ENCODE measurements at regions not wholly inside any gene's neighbourhood (a gene's known extent, or its start where the extent isn't known, plus 50 kb on each side); places are given as distances from the start of the nearest gene placed in this dataset.

DNA sequence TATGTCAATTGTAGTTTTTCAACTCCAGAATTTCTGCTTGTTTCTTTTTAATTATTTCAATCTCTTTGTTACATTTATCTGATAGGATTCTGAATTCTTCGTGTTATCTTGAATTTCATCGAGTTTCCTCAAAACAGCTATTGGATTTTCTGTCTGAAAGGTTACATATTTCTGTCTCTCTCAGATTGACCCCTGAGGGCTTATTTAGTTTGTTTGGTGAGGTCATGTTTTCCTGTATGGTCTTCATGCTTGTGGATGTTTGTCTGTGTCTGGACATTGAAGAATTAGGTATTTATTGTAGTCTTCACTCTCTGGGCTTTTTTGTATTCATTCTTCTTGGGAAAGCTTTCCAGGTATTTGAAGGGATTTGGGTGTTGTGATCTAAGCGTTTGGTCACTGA, 85.6 kb downstream of the SNAPC1 start:
- DNase-seq (ENCODE audit: low read depth): no peak

DNA sequence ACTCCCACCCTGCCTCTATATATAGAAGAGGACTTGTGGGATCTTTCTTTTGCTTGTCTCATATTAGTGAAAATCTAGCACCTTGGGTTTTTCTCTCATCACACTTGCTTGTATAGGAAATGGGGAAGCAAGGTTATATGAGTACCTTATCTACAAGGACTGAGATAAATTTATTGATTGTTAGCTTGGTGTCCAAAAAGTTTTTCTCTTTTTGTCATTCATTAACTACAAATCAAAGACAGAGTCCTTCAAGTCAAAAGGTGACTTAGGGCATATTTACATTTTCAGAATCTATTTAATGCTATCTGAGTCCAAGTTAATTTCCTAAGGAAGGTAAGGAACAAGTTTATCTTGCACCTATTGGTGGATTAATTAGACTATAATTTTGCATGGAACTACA, 92.7 kb downstream of the SNAPC1 start:
- no peak for DNase-seq (ENCODE audit: low read depth)

DNA sequence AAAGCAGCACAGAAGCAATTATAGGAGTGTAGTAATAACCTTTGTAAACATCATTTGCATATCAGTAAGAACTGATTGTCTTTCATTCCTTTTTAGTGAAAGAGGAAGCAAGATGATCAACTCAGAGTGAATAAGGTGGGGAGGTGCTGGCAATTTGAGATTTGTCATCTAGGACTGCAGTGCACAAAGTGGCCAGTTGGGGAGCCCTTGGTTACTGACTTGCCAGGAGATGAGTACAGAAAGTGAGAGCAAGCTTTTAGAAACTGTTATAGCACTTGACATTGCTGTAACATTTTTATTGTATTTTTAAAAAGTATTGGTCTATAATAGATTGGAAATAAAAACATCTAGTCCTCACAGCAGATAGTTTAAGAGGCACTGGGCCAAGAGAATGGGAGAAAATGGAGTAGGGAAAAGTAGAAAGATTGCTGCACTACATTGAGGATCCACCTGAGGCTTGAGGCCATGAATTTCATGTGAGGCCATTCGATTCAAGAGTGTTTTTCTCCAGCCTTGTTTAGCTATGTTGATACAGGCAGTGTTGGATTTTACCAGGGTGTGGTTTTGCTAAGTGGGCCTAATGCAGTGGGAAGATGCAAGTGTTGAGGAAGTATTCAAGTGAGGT, 98.2 kb downstream of the SNAPC1 start:
- peak; percentile 15 for DNase-seq (ENCODE audit: low read depth)

DNA sequence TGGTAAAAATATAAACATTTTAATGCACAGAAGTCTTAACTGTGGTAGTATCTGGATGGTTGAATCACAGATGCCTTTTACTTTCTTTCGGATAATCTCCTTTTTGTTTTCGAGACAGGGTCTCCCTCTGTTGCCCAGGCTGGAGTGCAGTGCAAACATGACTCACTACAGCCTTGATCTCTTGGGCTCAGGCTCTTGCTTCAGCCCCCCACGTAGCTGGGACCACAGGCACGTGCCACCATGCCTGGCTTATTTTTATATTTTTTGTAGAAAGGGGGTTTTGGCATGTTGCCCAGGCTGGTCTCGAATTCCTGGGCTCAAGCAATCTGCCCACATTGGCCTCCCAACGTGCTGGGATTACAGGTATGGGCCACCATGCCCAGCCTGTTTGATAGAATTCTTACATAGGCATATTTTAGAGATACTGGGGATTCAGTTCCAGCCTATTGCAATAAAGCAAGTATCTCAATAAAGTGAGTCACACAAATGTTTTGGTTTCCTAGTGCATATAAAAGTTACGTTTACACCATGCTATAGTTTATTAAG, 99.2 kb downstream of the SNAPC1 start:
- DNase-seq (ENCODE audit: low read depth): no peak

DNA sequence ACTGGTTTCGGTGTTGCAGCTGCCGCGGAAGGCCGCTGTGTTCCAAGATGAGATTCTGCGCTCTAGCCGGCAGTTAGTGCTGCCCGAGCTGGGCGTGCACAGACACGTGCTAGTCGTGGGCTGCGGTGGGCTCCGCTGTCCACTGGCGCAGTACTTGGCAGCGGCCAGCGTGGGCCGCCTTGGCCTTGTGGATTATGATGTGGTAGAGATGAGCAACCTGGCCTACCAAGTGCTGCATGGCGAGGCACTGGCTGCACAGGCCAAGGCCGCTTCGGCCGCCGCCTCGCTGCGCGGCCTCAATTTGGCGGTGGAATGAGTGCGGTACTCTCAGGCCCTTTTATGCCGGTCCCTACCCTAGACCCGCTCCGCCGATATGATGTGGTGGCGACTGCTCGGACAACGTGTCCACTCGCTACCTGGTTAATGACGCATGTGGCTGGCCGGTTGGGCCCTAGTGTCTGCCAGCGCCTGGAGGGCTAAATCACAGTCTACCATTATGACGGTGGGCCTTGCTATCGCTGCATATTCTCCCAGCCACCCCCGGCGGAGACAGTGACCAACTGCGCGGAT, 102.2 kb downstream of the SNAPC1 start:
- DNase-seq (ENCODE audit: low read depth): no peak

DNA sequence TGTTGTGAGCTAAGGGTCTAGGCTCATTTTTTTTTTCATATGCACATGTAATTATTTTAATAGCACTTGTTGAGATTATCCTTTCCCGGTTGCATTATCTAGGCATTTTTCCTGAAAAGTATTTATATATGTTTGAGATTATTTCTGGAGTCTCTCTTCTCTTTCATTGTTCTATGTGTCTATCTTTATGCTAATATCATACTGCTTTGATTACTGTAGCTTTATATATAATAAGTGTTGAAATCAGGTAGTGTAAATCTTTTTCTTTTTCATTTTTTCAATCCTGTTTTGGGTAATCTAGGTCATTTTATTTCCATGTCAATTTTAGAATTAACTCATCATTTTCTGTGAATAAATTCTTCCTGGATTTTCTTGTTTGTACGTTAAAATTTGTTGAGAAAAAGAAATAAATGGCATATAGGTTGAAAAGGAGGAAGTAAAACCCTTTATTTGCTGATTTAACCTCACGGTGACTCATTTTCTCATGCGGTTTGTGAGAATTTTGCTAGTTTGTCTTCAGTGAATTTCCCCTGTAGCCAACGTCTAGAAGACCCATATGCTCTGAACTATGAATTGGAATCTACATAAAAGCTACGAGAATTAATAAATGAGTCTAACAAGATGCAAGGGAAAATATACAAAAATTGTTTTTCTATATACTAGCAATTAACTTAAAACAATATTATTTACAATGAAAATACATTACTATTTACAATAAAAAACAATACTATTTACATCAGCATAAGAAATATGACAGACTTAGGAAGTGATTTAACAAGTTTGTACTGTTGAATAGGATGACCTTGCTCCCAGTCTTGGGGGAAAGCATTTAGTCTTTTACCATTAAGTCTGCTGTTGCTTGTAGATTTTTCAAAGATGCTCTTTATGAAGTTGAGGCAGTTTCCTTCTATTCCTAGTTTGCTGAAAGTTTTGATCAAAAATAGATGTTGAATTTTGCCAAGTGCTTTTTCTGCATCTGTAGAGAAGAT, 105.0 kb downstream of the SNAPC1 start:
- DNase-seq (ENCODE audit: low read depth): no peak

DNA sequence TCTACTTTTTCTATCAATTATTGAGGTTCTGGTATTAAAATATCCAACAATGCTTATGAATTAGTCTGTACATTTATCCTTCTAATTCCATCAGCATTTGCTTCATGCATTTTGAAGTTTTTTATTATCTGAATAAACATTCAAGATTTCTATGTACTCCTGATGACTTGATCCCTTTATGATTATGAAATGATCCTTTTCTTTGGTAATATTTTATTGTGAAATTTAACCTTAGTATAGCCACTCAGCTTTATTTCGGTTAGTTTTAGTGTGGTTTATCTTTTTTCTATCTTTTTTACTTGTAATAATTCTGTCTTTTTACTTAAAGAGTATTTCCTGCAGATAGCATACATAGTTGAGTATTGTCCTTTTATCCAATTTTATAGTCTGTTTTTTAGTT, 106.6 kb downstream of the SNAPC1 start:
- no peak for DNase-seq (ENCODE audit: low read depth)

DNA sequence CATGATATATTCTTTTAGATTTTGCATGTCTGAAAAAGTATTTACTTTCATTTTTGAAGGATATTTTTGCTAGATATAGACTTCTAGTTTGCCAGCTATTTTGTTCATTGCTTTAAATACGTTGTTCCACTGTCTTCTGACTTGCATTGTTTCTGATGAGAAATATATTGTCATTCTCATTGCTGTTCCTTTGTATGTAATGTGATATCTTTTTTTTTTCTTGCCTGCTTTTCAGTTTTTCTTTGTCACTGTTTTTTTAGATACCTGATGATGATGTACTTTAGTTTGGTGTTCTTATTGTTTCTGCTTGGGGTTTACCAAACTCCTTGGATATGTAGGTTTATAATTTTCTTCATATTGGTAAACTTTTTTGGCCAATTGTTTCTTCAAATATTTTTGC, 107.9 kb downstream of the SNAPC1 start:
- DNase-seq (ENCODE audit: low read depth): no peak

DNA sequence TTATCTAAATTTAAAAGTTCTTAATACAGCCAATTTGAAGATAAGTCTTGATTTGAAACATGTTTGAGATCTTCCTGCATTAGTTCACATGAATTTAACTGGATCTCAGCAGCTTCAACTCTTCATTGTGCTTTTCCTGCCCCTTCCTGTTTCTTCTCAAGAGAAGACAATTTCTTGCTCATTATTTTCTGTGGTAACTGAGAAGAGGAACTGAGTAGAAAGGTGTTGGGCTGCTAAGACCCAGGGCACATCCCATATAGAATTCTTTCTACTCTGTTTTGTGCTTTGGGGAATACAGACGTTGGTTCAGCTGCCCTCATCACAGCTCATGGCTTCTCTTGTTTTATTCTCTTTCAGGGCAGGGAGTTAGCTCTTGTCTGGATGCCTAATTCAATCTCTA, 110.2 kb downstream of the SNAPC1 start:
- no peak for DNase-seq (ENCODE audit: low read depth)

DNA sequence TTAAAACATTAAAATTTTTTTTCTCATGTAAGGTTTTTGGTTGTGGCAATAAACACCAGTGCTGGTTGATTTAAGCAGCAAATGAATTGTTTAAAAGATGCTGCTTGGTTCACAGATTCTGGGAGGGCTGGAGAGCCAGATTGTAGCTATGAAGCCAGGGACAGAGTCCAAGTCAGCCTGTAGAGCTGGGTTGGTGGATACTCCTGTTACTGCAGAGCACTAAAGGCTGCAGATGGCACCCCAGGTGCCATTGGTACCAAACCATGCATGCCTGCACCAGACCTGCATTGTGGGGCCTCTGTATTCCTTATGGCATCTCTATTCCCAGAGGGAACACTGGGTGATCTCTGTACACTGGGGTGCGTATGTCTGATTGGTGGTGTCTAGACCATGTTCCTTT, 113.3 kb downstream of the SNAPC1 start:
- DNase-seq (ENCODE audit: low read depth): no peak

DNA sequence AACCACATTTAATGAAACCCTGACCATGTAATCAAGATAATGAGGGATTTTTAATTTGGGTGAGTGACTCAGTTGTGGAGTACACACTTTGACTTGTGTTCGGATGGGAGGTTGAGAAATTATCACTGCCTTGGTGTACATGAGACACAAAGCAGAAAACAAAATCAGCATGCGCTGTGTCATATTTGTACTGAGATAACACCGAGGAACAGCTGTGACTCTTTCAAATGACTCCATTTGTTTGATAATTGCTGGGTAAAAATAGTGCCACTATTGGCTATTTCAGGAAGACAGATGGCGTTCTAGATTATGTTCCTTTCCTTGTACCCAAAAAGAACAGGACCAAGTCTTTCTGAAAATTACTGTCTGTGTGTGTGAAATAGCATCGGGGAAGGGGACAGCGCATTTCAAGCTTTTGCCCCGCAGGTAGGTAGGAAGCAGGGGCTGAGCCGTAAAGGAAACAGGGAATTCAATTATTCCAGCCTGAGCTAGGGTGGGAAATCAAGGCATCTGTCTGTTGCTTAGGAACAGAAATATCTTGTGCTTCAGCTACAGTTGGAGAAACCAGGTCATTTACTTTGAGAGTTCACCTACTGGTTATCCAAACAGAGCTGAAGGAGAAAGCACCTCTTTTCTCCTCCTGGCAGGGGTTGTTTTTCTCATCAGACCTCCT, 114.3 kb downstream of the SNAPC1 start:
- DNase-seq (ENCODE audit: low read depth): no peak

DNA sequence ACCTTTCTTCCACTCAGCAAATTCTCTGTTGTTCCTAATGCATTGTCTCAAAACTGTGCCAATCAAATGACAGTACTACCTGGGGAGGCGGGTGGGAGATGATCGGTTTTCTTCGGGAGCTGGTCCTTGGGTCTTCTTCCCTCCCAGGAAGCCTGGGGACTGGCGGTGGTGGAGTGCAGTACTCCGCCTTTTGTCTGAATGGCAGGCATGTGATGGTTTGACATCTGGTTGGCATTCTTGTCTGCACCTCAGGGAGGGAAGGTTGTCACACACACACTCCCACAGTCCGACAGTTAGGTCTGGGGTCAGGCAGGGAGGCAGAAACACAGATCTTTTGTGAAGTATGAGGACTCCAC, 114.8 kb downstream of the SNAPC1 start:
- DNase-seq (ENCODE audit: low read depth): no peak

DNA sequence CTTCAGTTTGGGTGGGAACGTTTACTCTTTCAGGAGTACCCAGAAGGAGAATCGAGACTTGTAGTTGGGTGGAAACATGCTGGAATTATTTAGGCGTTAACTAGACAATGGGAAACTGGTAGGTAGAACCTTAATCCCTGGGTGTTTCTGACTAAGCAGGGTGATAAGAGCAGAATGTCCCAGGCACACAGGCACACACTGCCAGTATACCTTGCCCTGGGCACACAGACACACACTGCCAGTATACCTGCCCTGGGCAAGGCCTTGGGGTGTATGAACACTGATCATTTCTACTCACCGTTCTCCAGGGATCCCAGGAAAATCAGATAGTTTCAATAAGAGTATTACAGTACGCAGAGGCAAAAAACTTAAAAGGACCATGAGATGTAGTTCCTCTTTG, 115.5 kb downstream of the SNAPC1 start:
- no peak for DNase-seq (ENCODE audit: low read depth)

DNA sequence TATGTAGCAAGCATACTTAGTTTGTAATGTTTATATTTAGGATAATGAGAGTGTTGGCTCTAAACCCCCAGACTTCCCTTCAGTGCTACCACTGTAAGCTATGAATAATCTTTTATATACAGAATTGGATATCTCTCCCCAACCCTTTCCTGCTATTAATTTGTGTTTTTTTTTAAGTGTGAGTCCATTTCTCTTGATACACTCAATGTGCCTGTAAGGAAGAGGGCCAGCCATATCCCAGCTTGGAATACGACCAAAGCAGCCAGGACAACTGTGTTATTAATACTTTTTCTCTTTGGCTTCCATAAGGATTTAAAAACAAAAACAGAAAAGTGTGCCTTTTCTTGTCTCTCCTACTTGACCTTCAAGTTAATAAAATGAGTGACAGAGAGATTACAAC, 116.7 kb downstream of the SNAPC1 start:
- DNase-seq (ENCODE audit: low read depth): no peak

DNA sequence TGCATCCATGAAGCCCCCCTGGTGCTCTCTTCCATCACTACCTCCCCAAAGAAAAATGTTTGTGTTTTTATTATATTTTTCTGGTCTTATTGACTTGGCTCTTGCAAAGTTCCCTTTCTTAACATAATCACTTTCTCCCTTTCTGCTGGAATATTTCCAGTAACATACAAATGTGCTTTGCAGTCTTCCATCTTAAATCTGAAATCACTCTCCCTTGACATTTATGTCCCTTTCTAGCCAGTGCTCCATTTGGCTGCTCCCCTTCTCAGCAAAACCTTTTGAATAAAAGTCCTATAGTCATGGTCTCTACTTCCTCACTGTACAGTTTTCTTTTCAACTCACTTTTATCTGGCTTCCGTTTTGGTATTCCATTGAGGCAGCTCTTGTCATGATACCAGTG, 118.8 kb downstream of the SNAPC1 start:
- DNase-seq (ENCODE audit: low read depth): no peak

DNA sequence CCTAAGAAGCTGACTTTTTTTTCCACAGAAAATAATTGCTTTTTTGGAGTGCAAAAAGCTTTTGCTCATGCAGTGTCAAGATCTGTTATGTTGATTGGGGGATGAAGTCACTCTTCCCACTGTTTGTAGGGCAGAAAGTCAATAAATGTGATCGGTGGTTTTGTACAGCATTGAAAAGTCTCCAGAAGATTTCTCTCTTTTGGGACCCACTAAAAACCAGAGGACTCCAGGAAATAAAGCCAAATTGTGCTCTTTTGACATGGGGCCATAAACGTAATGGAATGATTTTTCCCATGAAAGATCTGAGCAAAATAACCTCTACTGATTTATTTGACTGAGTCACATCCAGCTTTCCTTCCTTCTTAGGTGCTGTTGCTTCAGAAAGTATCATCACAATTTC, 122.5 kb downstream of the SNAPC1 start:
- no peak for DNase-seq (ENCODE audit: low read depth)

DNA sequence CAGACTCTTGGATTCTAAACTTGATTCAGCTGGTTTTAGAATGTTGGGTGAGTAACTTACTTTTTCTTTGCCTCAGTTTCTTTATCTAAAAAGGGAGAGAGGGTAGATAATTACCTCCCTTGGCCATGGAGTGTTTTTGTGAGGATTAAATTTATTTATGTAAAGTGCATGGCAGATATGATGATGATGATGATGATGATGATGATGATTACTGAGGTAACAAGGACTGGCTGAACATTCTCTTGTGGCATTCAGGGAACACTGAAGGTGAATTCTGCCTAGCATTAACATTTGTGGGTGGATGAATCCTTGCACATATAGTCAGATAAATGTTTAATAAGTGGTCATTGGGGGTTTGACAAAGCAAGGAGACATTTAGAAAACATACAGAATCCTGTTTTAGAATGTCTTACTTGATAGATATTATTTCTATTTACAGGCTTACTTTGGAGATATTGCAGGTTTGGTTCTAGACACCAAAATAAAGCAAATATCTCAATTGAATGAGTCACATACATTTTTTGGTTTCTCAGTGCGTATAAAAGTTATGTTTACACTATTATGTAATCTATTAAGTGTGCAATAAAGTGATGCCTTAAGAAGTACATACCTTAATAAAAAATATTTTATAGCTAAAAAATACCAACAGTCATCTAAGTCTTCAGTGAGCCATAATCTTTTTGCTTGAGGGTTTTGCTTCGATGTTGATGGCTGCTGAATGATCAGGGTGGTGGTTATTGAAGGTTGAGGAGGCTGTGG, 123.2 kb downstream of the SNAPC1 start:
- DNase-seq (ENCODE audit: low read depth): no peak

DNA sequence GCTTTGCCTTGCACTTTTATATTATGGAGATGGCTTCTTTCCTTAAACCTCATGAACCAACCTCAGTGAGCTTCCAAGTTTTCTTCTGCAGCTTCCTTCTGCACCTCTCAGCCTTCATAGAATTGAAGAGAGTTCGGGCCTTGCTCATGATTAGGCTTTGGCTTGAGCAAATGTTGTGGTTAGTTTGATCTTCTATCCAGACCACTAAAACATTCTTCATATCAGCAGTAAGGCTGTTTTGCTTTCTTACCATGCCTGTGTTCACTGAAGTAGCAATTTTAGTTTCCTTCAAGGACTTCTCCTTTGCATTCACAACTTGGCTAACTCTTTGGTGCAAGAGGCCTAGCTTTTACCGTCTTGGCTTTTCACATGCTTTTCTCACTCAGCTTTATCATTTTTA, 125.4 kb downstream of the SNAPC1 start:
- DNase-seq (ENCODE audit: low read depth): no peak

DNA sequence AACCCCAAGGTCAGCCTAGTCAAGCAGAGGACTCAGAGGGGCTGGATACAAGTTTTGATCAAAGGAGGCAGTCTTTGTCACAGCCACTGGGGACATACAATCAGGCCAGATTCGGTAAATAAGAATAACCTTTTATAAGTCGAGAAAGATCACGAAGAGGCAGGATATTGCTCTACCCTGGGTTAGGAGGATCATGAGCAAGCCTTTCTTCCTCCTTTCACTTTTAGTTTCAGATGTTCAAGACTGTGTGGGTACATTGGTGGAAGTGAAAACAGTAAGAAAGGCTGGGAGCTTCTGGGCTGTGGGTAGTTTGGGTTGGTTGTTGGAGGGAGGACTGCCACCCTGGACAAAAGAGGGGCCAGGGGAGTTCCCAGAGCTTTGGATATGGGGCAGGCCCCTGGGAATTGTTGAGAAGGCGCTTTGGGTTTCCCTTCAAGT, 127.7 kb downstream of the SNAPC1 start:
- no peak for DNase-seq (ENCODE audit: low read depth)

DNA sequence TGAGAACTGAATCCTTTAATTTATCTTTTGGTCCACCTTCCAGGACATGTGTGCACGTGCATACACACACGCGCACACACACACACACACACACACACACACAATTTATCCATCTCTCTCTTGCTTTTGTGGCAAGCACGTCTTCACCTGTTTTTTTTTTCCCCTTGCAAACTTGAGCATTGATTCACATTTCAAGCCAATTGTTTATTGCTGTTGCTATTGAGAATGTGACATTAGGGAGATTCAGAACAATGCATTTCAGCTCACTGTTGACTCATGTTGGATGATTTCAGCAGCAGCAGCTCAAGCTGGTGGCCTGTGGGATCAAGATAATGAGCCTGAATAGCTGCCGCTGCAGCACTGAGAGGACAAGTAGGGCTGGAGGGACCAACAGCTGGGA, 128.9 kb downstream of the SNAPC1 start:
- no peak for DNase-seq (ENCODE audit: low read depth)

DNA sequence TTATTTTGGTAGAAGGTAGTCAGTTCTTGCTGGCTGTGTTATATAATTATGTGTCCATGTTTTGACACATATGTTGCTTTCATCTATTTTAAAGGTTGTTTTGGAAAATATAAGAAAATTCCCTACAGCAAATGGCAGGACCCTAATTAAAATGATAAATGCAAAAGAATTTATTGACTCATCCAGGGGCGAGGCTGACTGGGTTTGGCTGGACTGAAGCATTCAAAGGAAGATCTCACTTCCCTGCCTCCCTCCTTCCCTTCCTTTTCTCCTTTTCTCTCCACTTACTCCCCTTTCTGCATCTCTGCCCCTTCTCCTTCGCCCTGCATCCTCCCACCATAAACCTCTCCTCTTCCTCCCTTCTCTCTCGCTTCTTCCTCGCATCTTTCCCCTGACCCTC, 129.6 kb downstream of the SNAPC1 start:
- no peak for DNase-seq (ENCODE audit: low read depth)
